NT2/D1 (cell line): ENCODE measurements at regions not wholly inside any gene's neighbourhood (a gene's known extent, or its start where the extent isn't known, plus 50 kb on each side); places are given as distances from the start of the nearest gene placed in this dataset.

Experiments used
- YY1 ChIP-seq: IDR thresholded peaks from 2 replicates; pipeline ENCODE4 v1.6.1; 2011; ENCODE audit not compliant: insufficient read length, insufficient read depth
- ZNF274 ChIP-seq: IDR thresholded peaks from 2 replicates; pipeline ENCODE4 v1.6.1; 2011; ENCODE audit warnings: mild to moderate bottlenecking, low read depth, low read length

GRCh38 chr3:23046536-23046935, 156.6 kb upstream of the UBE2E2 start:
- TF ChIP-seq ZNF274 (no peak), YY1 (no peak)
